CD4-positive, alpha-beta T cell treated with Interleukin-6 for 4 hours (primary cell): ENCODE measurements at regions not wholly inside any gene's neighbourhood (a gene's known extent, or its start where the extent isn't known, plus 50 kb on each side); places are given as distances from the start of the nearest gene placed in this dataset.

Source experiments
- DNase-seq: peaks from one replicate; pipeline ENCODE4 v3.0.0-alpha.2; 2020; ENCODE audit warnings: mixed read lengths

- DNase-seq = no peak
Measured at GRCh38 chr11:32210556-32210955, 119.7 kb downstream of the RCN1 start.

GRCh38 chr11:32213223-32213622 is 122.3 kb downstream of the RCN1 start:
- no peak for DNase-seq

- no peak for DNase-seq
Measured at GRCh38 chr11:32215157-32215556, 124.3 kb downstream of the RCN1 start.

- DNase-seq = no peak
Measured at GRCh38 chr11:32216749-32217148, 125.9 kb downstream of the RCN1 start.

- DNase-seq = no peak
Measured at GRCh38 chr11:32219320-32219719, 128.4 kb downstream of the RCN1 start.

- no peak for DNase-seq
Measured at GRCh38 chr11:32221476-32222032, 130.7 kb downstream of the RCN1 start.

GRCh38 chr11:32224580-32224979 is 133.7 kb downstream of the RCN1 start:
- no peak for DNase-seq

- no peak for DNase-seq
Measured at GRCh38 chr11:32225571-32226285, 134.9 kb downstream of the RCN1 start.

- DNase-seq = no peak
Measured at GRCh38 chr11:32226480-32226879, 135.6 kb downstream of the RCN1 start.

GRCh38 chr11:32229576-32230240 is 138.8 kb downstream of the RCN1 start:
- DNase-seq = no peak

GRCh38 chr11:32231909-32232493 is 141.1 kb downstream of the RCN1 start:
- no peak for DNase-seq

- DNase-seq = no peak
Measured at GRCh38 chr11:32232516-32232915, 141.6 kb downstream of the RCN1 start.

- DNase-seq = no peak
Measured at GRCh38 chr11:32233276-32233675, 142.4 kb downstream of the RCN1 start.

GRCh38 chr11:32233928-32234327 is 143.1 kb downstream of the RCN1 start:
- DNase-seq = no peak

GRCh38 chr11:32244453-32244852 is 153.6 kb downstream of the RCN1 start:
- DNase-seq = no peak

- DNase-seq = no peak
Measured at GRCh38 chr11:32253706-32254105, 162.8 kb downstream of the RCN1 start.

GRCh38 chr11:32255841-32256240 is 165.0 kb downstream of the RCN1 start:
- DNase-seq = no peak

- DNase-seq = no peak
Measured at GRCh38 chr11:32256466-32256865, 165.6 kb downstream of the RCN1 start.

- DNase-seq = no peak
Measured at GRCh38 chr11:32259641-32260081, 168.8 kb downstream of the RCN1 start.

- DNase-seq = no peak
Measured at GRCh38 chr11:32262367-32262766, 171.5 kb downstream of the RCN1 start.

- DNase-seq = no peak
Measured at GRCh38 chr11:32265911-32266310, 169.4 kb downstream of the WT1 start.

GRCh38 chr11:32266601-32267000 is 168.7 kb downstream of the WT1 start:
- DNase-seq = no peak

GRCh38 chr11:32267679-32268187 is 167.6 kb downstream of the WT1 start:
- no peak for DNase-seq

- DNase-seq = no peak
Measured at GRCh38 chr11:32273931-32274330, 161.4 kb downstream of the WT1 start.
